Heart right ventricle (tissue), 16 donors: ENCODE measurements at regions not wholly inside any gene's neighbourhood (a gene's known extent, or its start where the extent isn't known, plus 50 kb on each side); places are given as distances from the start of the nearest gene placed in this dataset.

Experiments
- ATAC-seq, 8 donors: fragments of 200-7000 bp; cut with Tn5 transposase; one replicate each; pipeline ENCODE4 v1.9.1; 2020; ENCODE audit warnings: mild to moderate bottlenecking in 8 of 8, moderate library complexity in 8 of 8, moderate number of reproducible peaks in 1 of 8
- DNase-seq, 2 donors: peaks; one replicate each; pipeline ENCODE4 v3.0.0-alpha.2; 2020
- H3K27ac ChIP-seq, 10 donors: fragments of 200-600 bp; sonication (generic) in 2 of 10; one replicate each; pipeline versions ENCODE4 v1.5.0 to v1.8.0; 2020 to 2022; ENCODE audit warnings: mild to moderate bottlenecking in 3 of 10
- H3K27me3 ChIP-seq, 7 donors: fragments of 200-600 bp; one replicate each; pipeline ENCODE4 v1.8.0; 2021 to 2022; ENCODE audit warnings: mild to moderate bottlenecking in 2 of 7
- H3K36me3 ChIP-seq, 9 donors: fragments of 200-600 bp; sonication (generic) in 1 of 9; one replicate each; pipeline versions ENCODE4 v1.5.0 to v1.8.0; 2020 to 2022; ENCODE audit warnings: mild to moderate bottlenecking in 2 of 9
- H3K4me1 ChIP-seq, 9 donors: fragments of 200-600 bp; sonication (generic) in 1 of 9; one replicate each; pipeline versions ENCODE4 v1.5.0 to v1.8.0; 2020 to 2022; ENCODE audit warnings: mild to moderate bottlenecking in 4 of 9
- H3K4me3 ChIP-seq, 10 donors: fragments of 200-600 bp; sonication (generic) in 2 of 10; one replicate each; pipeline versions ENCODE4 v1.5.0 to v1.8.0; 2020 to 2022; ENCODE audit warnings: mild to moderate bottlenecking in 7 of 10, moderate library complexity in 2 of 10
- H3K9me3 ChIP-seq, 11 donors: fragments of 200-600 bp in 10 of 11; sonication (generic) in 2 of 11; one replicate each; pipeline versions ENCODE4 v1.5.0 to v1.8.0; 2013 to 2022; ENCODE audit warnings: mild to moderate bottlenecking in 2 of 11, control low read depth in 1 of 11, moderate library complexity in 1 of 11
- WGBS, 2 donors: extraction: QIAGEN DNeasy Blood & Tissue Kit; methylation state at CpG; one replicate each; pipeline ENCODE4 v1.1.7; 2013; ENCODE audit warnings: inconsistent platforms in 1 of 2; 5-methylcytosine and 5-hydroxymethylcytosine counted together
- intact Hi-C, 10 donors: fragments of 100-400 bp; cut with DNase I; formaldehyde crosslinking; loops; one replicate each; pipeline versions ENCODE4 v1.11.1 to v1.14.2; 2022
- TF ChIP-seq, protein P1 (sequence below), 9 donors: fragments of 200-600 bp; sonication (generic) in 2 of 9; IDR thresholded peaks; one replicate each; pipeline versions ENCODE4 v1.5.0 to v1.8.0; 2021 to 2022; ENCODE audit warnings: antibody characterized with exemption in 9 of 9, mild to moderate bottlenecking in 5 of 9, moderate library complexity in 1 of 9
- donor health status: Arrhythmogenic right ventricular cardiomyopathy.
- donor health status: ischemic (EF 13 %, LVEDD 7.1; RV severe dilation, severe dysfunction).
- donor health status: healthy with polysubstance abuse.
- donor health status: DM: no; HTN: yes; CAD: no.
- donor health status: DM: no; HTN: no; CAD: no.
- donor health status: ischemic (EF 25% LVEDD 6.9; RV normal size, moderate dysfunction).
- donor health status: ischemic (EF 25% LVEDD 5.7; RV mildly dilated, moderate dysfunction).
- donor health status: healthy.
- donor health status: DM: yes; HTN: yes; CAD: no.
- donor health status: Ischemic cardiomyopathy.
- donor health status: ischemic (EF 35%, LVEDD 5.7; RV mildly dilated, moderate dysfunction).
- donor health status: nonischemic (EF 11% LVEDD 7.7; RV severe dilation, severe dysfunction).
- donor health status: DM: yes; HTN: yes; CAD: no.
- donor health status: PGD.
- donor health status: ischemic (EF 29% LVEDD 5.4; RV normal size, mild dysfunction).
- donor health status: nonischemic (EF 23%, LVEDD 6.1; RV moderate dilation, normal function).

DNA sequence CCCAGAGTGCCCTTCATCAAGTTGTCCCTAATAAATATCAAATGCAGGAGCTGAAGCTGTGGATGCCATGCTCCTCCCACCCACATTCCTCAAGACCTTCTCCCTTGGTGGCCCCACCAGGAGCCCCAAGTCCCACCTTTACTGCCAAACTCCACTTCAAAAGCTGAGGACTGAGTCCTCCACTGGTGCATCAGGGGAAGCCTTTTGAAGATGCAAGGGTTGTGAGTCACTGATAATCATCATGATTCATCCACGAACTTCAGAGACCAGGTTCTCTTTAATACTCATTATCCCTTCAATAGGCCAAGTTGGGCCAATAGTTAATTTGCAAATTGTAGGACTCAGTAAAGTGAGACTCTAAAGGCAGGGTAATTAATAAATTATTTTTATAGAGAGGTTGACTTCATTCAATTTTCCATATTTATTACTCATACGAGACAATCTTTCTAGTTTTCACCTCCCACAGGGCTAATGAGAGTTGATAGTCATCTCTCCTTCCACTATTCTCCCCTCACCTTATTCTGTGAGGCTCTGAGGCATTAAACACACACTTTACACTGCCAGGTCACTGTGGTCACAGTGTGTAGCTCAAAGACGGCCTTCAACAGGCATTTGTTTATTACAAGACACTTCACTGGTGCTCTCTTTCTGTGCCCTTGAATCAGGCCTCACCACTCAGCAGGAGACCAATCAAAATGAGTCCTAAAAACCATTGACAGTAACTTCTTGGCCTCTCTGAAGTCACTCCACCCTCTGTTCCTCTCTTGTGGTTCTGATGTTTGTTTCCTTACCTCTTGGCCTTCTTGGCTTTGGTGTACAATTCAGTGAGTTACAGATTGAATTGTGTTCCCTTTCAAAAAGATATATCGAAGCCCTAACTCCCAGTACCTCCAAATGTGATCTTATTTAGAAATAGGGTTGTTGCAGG is 99.9 kb downstream of the TRIB2 start:
- 90 to 91% methylated on average over 4 of the region's 4 CpGs for WGBS, 2 donors
- peak overlapping the region in 5 of 10 donors; percentile 83 to 92 (median 90) for H3K27ac ChIP-seq
- H3K4me1 ChIP-seq: peaks cover 11 to 52% (median 32%) of the 10 kb centered on the region in 9 donors
- intact Hi-C loops: loop anchor here in 5 of 10 donors (5.0 to 10.0 kb wide), 6 partner anchors 82 to 188 kb away; partner anchors contain the start of gene TRIB2 (in 1 of the 5)
- ATAC-seq (no peak), DNase-seq (no peak)
- no peaks in the 10 kb centered on the region for H3K27me3 ChIP-seq
- no peaks in the 10 kb centered on the region for H3K36me3 ChIP-seq
- TF ChIP-seq, protein P1, sequence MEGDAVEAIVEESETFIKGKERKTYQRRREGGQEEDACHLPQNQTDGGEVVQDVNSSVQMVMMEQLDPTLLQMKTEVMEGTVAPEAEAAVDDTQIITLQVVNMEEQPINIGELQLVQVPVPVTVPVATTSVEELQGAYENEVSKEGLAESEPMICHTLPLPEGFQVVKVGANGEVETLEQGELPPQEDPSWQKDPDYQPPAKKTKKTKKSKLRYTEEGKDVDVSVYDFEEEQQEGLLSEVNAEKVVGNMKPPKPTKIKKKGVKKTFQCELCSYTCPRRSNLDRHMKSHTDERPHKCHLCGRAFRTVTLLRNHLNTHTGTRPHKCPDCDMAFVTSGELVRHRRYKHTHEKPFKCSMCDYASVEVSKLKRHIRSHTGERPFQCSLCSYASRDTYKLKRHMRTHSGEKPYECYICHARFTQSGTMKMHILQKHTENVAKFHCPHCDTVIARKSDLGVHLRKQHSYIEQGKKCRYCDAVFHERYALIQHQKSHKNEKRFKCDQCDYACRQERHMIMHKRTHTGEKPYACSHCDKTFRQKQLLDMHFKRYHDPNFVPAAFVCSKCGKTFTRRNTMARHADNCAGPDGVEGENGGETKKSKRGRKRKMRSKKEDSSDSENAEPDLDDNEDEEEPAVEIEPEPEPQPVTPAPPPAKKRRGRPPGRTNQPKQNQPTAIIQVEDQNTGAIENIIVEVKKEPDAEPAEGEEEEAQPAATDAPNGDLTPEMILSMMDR (IDR thresholded peaks at IDR 0.05): no peak
- H3K9me3 ChIP-seq: no peaks in the 10 kb centered on the region
- H3K4me3 ChIP-seq: no peak overlapping the region

DNA sequence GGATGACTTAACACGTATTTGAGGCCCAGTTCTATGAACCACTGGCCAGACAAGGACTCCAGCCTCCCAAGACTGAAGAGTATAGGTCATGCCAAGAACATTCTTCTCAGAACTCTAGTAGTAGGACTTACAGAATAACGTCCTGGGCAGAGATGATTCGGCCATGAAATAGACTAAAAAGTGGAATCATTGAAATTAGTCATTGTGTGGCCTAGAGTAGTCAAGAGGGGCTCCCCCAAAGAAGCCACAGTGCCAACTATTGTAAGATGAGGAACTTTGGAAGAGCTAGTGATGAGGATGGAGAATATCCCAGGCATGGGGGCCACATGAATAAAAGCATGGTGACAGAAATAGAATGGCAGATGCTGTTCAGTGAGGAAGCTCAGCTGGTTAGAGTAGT is 101.1 kb downstream of the TRIB2 start:
- intact Hi-C loops: loop anchor here in 5 of 10 donors (5.0 to 10.0 kb wide), 6 partner anchors 83 to 187 kb away; partner anchors contain the start of gene TRIB2 (in 1 of the 5)
- H3K4me3 ChIP-seq: no peak overlapping the region
- H3K36me3 ChIP-seq: no peaks in the 10 kb centered on the region
- no peaks in the 10 kb centered on the region for H3K9me3 ChIP-seq
- ATAC-seq (no peak), DNase-seq (no peak)
- H3K4me1 ChIP-seq: peaks cover 11 to 57% (median 32%) of the 10 kb centered on the region in 9 donors
- WGBS, 2 donors: 92 to 94% methylated on average over 3 of the region's 3 CpGs
- H3K27ac ChIP-seq: peak overlapping the region; percentile 70 to 92 (median 87)
- H3K27me3 ChIP-seq: no peaks in the 10 kb centered on the region
- TF ChIP-seq, protein P1 (IDR thresholded peaks at IDR 0.05): no peak

GRCh38 chr2:12818416-12819102 is 101.8 kb downstream of the TRIB2 start:
- Histone ChIP-seq H3K4me1 (peaks cover 11 to 64% (median 39%) of the 10 kb centered on the region in 9 donors), H3K9me3 (no peaks in the 10 kb centered on the region), H3K4me3 (no peak overlapping the region), H3K27ac (peak overlapping the region; percentile 70 to 92 (median 87)), H3K36me3 (no peaks in the 10 kb centered on the region), H3K27me3 (no peaks in the 10 kb centered on the region)
- ATAC-seq (peak; percentile 29 to 61 (median 42)), DNase-seq (no peak)
- 78 to 84% methylated on average over 11 of the region's 11 CpGs for WGBS, 2 donors
- TF ChIP-seq, protein P1 (IDR thresholded peaks at IDR 0.05): no peak
- intact Hi-C loops: loop anchor here in 6 of 10 donors (1.0 to 10.0 kb wide), 7 partner anchors 26 to 186 kb away; partner anchors contain the start of gene TRIB2 (in 1 of the 6)

- Histone ChIP-seq H3K27ac (peak overlapping the region; percentile 70 to 92 (median 87)), H3K4me1 (peaks cover 16 to 70% (median 44%) of the 10 kb centered on the region in 9 donors), H3K9me3 (no peaks in the 10 kb centered on the region), H3K36me3 (no peaks in the 10 kb centered on the region), H3K27me3 (no peaks in the 10 kb centered on the region), H3K4me3 (peak overlapping the region in 1 of 10 donors; percentile 11)
- TF ChIP-seq, protein P1 (IDR thresholded peaks at IDR 0.05): no peak
- ATAC-seq (peak; percentile 95 to 97 (median 96)), DNase-seq (peak in 1 of 2 donors; percentile 93)
- intact Hi-C loops: loop anchor here in 6 of 10 donors (1.0 to 10.0 kb wide), 7 partner anchors 25 to 186 kb away; partner anchors contain the start of gene TRIB2 (in 1 of the 6)
- 2% methylated on average over 3 of the region's 3 CpGs for WGBS, 2 donors
These were observed 102.4 kb downstream of the TRIB2 start for GRCh38 chr2:12819103-12819475.
